ENCODE measurements at regions not wholly inside any gene's neighbourhood (a gene's known extent, or its start where the extent isn't known, plus 50 kb on each side); places are given as distances from the start of the nearest gene placed in this dataset.

GRCh38 chrX:22648281-22648680, 351.5 kb upstream of the DDX53 start:
- H3K9me3 ChIP-seq (ENCODE audit: severe bottlenecking) = no peaks in the 10 kb centered on the region
- no peaks in the 10 kb centered on the region for H3K36me3 ChIP-seq (ENCODE audit: low read depth)
- no peaks in the 10 kb centered on the region for H3K27me3 ChIP-seq (ENCODE audit: insufficient read depth, poor library complexity, severe bottlenecking)
- no peak overlapping the region for H3K4me3 ChIP-seq (ENCODE audit: severe bottlenecking)
- no peak for TF ChIP-seq CTCF (IDR thresholded peaks at IDR 0.05; ENCODE audit: poor library complexity, severe bottlenecking)
- DNase-seq (ENCODE audit: low spot score) (no peak), ATAC-seq (ENCODE audit: low read depth) (no peak)
- H3K27ac ChIP-seq (ENCODE audit: poor library complexity, severe bottlenecking) = no peak overlapping the region
- no peaks in the 10 kb centered on the region for H3K4me1 ChIP-seq (ENCODE audit: insufficient read depth, poor library complexity, severe bottlenecking)

- Histone ChIP-seq H3K27me3 (ENCODE audit: insufficient read depth, poor library complexity, severe bottlenecking) (no peaks in the 10 kb centered on the region), H3K36me3 (ENCODE audit: low read depth) (no peaks in the 10 kb centered on the region), H3K9me3 (ENCODE audit: severe bottlenecking) (no peaks in the 10 kb centered on the region), H3K4me3 (ENCODE audit: severe bottlenecking) (no peak overlapping the region), H3K27ac (ENCODE audit: poor library complexity, severe bottlenecking) (no peak overlapping the region), H3K4me1 (ENCODE audit: insufficient read depth, poor library complexity, severe bottlenecking) (no peaks in the 10 kb centered on the region)
- no peak for TF ChIP-seq CTCF (IDR thresholded peaks at IDR 0.05; ENCODE audit: poor library complexity, severe bottlenecking)
- DNase-seq (ENCODE audit: low spot score) = no peak
- no peak for ATAC-seq (ENCODE audit: low read depth)
Measured at GRCh38 chrX:22650691-22651090, 349.1 kb upstream of the DDX53 start.

GRCh38 chrX:22652596-22652995, 347.2 kb upstream of the DDX53 start:
- H3K27ac ChIP-seq (ENCODE audit: poor library complexity, severe bottlenecking) = no peak overlapping the region
- ATAC-seq (ENCODE audit: low read depth) = no peak
- DNase-seq (ENCODE audit: low spot score) = no peak
- TF ChIP-seq CTCF (IDR thresholded peaks at IDR 0.05; ENCODE audit: poor library complexity, severe bottlenecking) = no peak
- H3K36me3 ChIP-seq (ENCODE audit: low read depth) = no peaks in the 10 kb centered on the region
- H3K27me3 ChIP-seq (ENCODE audit: insufficient read depth, poor library complexity, severe bottlenecking) = no peaks in the 10 kb centered on the region
- H3K9me3 ChIP-seq (ENCODE audit: severe bottlenecking) = no peaks in the 10 kb centered on the region
- H3K4me1 ChIP-seq (ENCODE audit: insufficient read depth, poor library complexity, severe bottlenecking) = no peaks in the 10 kb centered on the region
- H3K4me3 ChIP-seq (ENCODE audit: severe bottlenecking) = no peak overlapping the region

- ATAC-seq (ENCODE audit: low read depth) (no peak), DNase-seq (ENCODE audit: low spot score) (no peak)
- Histone ChIP-seq H3K4me3 (ENCODE audit: severe bottlenecking) (no peak overlapping the region), H3K27me3 (ENCODE audit: insufficient read depth, poor library complexity, severe bottlenecking) (no peaks in the 10 kb centered on the region), H3K4me1 (ENCODE audit: insufficient read depth, poor library complexity, severe bottlenecking) (no peaks in the 10 kb centered on the region), H3K9me3 (ENCODE audit: severe bottlenecking) (no peaks in the 10 kb centered on the region), H3K27ac (ENCODE audit: poor library complexity, severe bottlenecking) (no peak overlapping the region), H3K36me3 (ENCODE audit: low read depth) (no peaks in the 10 kb centered on the region)
- TF ChIP-seq CTCF (IDR thresholded peaks at IDR 0.05; ENCODE audit: poor library complexity, severe bottlenecking) = no peak
Measured at GRCh38 chrX:22660756-22661155, 339.0 kb upstream of the DDX53 start.

- ATAC-seq (ENCODE audit: low read depth) = peak; percentile 58; the same call in 2 of the 3 replicates
- no peaks in the 10 kb centered on the region for H3K9me3 ChIP-seq (ENCODE audit: severe bottlenecking)
Measured at GRCh38 chrX:22662776-22663175, 337.0 kb upstream of the DDX53 start.

More at GRCh38 chrX:22662776-22663175, 337.0 kb upstream of the DDX53 start:
- Histone ChIP-seq H3K4me1 (ENCODE audit: insufficient read depth, poor library complexity, severe bottlenecking) (no peaks in the 10 kb centered on the region), H3K27me3 (ENCODE audit: insufficient read depth, poor library complexity, severe bottlenecking) (no peaks in the 10 kb centered on the region), H3K27ac (ENCODE audit: poor library complexity, severe bottlenecking) (no peak overlapping the region), H3K4me3 (ENCODE audit: severe bottlenecking) (no peak overlapping the region), H3K36me3 (ENCODE audit: low read depth) (no peaks in the 10 kb centered on the region)
- TF ChIP-seq CTCF (IDR thresholded peaks at IDR 0.05; ENCODE audit: poor library complexity, severe bottlenecking) = peak; percentile 16
- DNase-seq (ENCODE audit: low spot score) = no peak
